Omental fat pad (tissue), 3 donors: ENCODE measurements at regions not wholly inside any gene's neighbourhood (a gene's known extent, or its start where the extent isn't known, plus 50 kb on each side); places are given as distances from the start of the nearest gene placed in this dataset.

Source experiments
- ATAC-seq: fragments of 150-250 bp; one replicate; pipeline ENCODE4 v1.9.1; 2016; ENCODE audit warnings: mild to moderate bottlenecking, moderate library complexity; ENCODE audit not compliant: low FRiP score
- DNase-seq: peaks from one replicate; pipeline ENCODE4 v3.0.0-alpha.2; 2019; ENCODE audit warnings: low spot score
- TF ChIP-seq, protein P1 (sequence below), 3 donors: fragments of 450-650 bp; IDR thresholded peaks; one replicate each; pipeline ENCODE4 v1.5.1; 2016 to 2017; ENCODE audit warnings: antibody characterized with exemption in 3 of 3, mild to moderate bottlenecking in 3 of 3, moderate library complexity in 2 of 3

DNA sequence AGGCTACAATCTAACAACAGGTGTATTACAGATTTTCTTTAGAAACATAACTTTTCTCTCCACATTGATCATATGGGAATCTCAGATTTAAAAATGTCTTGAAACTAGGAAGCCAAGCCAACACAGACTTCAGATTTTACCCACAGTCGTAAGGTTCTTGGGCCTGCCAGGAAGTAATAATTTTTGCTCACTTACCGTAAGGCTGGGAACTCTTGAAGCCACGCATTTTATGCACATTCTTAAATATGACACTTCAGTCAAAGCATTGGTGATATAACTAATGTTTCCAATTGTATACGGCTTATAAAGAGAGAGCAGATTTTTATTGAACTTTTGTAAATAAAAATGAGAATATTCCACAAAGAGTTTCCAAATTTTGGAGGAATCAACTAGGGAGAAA, 328.9 kb upstream of the TRPC7 start:
- TF ChIP-seq, protein P1, sequence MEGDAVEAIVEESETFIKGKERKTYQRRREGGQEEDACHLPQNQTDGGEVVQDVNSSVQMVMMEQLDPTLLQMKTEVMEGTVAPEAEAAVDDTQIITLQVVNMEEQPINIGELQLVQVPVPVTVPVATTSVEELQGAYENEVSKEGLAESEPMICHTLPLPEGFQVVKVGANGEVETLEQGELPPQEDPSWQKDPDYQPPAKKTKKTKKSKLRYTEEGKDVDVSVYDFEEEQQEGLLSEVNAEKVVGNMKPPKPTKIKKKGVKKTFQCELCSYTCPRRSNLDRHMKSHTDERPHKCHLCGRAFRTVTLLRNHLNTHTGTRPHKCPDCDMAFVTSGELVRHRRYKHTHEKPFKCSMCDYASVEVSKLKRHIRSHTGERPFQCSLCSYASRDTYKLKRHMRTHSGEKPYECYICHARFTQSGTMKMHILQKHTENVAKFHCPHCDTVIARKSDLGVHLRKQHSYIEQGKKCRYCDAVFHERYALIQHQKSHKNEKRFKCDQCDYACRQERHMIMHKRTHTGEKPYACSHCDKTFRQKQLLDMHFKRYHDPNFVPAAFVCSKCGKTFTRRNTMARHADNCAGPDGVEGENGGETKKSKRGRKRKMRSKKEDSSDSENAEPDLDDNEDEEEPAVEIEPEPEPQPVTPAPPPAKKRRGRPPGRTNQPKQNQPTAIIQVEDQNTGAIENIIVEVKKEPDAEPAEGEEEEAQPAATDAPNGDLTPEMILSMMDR (IDR thresholded peaks at IDR 0.05) = no peak
- DNase-seq (no peak), ATAC-seq (no peak)

DNA sequence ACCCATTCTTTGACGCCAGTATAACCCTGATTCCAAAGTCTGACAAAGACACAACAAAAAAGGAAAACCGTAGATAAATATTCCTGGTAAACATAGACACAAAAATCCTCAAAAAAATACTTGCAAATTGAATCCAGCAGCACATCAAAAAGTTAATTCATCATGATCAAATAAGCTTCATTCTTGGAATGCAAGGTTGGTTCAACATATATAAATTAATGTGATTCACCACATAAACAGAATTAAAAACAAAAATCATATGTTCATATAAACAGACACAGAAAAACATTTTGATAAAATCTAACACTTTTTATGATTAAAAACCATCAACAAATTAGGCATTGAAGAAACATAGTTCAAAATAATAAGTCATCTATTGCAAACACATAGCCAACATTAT, 324.2 kb upstream of the TRPC7 start:
- TF ChIP-seq, protein P1 (IDR thresholded peaks at IDR 0.05) = no peak
- DNase-seq (no peak), ATAC-seq (no peak)

DNA sequence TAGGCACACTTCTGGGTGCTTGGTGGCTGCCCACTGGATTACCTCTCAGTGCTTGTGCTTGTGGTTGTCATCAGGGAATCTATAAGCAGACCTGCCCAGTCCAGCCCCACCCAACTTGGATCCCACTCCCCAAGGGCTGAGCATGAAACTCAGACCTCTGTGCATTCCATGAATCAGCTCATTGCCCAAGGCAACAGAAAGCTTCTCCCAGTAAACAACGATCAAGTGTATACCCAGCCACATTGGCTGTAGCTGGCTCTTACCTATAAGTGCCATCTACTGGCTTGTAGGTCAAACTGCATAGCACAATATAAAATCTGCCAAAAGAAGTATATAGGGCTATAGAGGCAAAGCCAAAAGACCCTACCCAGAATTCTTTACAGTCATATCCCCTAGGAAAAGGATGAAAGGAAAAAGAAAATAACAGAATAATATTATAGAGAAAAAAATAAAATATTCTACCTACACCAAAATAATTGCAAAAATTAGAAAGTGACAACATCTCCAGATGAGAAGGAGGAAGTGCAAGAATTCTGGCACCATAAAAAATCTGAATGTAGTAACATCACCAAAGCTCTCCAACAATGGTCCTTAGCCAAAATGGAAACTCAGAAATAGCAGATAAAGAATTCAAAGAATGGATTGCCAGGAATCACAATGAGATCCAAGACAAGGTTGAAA, 321.0 kb upstream of the TRPC7 start:
- DNase-seq = no peak
- no peak for ATAC-seq
- TF ChIP-seq, protein P1 (IDR thresholded peaks at IDR 0.05) = no peak

DNA sequence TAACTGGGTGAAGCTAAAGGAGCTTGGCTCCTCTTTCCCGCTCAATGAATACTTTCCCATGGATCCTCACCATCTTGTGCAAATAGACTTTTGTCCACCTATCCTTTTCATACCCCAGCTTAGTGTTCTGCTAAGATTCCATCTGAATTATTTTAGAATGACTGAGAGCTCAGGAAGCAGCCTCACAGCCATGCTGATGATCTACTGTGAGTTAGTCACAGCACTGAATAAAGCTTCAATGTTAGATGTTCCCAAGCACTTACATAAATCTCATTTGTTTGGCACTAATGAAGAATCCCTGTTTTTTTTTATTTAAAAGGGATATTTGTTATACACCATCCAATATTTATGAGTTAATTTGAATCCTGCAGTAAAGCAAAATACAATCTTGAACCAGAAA, 317.6 kb upstream of the TRPC7 start:
- DNase-seq = no peak
- no peak for ATAC-seq
- TF ChIP-seq, protein P1 (IDR thresholded peaks at IDR 0.05) = no peak

DNA sequence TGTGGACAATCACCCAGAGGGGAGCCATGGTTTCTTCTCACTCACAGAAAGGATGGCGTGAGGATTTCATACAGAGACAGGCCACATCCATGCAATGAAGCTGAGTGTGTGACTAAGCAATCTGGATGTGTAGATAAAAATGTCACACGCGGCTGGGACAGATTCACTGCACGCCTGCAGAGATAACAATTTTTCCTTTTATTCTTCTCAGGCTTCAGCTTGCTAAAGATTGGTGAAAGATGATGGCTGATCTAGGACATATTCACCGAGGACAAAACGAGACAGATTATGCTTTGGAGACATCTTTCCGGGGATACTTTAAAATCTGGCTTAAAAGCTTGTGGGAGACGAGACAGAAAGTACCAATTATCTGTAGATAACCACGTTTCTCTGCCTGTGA, 313.9 kb upstream of the TRPC7 start:
- TF ChIP-seq, protein P1 (IDR thresholded peaks at IDR 0.05) = no peak
- DNase-seq = no peak
- no peak for ATAC-seq

DNA sequence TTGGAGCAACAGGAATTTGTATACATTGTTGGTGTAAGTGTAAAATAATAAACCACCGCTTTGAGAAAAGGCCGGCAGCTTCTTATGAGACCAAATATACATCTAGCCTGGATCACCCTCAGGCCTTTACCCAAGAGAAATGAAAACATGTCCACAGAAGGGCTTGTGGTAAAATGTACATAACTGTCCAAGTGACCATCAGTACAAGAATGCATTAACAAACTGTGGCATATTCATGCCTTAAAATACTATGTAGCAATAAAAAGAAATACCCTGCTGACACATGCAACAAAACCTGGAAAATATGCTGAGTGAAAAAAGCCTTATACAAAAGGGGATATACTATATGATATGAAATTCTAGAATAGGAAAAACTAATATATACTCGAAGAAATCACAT, 311.9 kb upstream of the TRPC7 start:
- TF ChIP-seq, protein P1 (IDR thresholded peaks at IDR 0.05) = no peak
- ATAC-seq (no peak), DNase-seq (no peak)

DNA sequence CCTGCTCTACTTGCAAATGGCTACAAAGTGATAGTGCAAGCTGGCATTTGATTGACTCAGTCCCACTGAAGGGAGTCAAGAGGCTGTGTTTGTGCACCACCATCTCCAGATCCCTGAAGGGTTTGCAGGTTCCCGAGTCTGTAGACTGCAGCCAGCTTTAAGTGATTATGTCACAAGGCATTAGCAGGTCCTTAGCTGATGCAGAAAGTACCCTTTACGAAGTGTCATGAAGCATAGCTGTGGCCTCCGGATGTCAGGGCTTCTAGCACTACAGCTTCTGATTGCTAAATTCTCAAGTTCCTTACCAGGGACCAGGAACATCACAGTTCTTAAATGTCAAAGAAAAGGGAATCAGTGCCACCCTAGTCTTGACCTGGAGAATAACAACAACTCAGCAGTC, 311.3 kb upstream of the TRPC7 start:
- TF ChIP-seq, protein P1 (IDR thresholded peaks at IDR 0.05) = no peak
- ATAC-seq (no peak), DNase-seq (no peak)
